SU-DHL-6 (cell line): ENCODE measurements at regions not wholly inside any gene's neighbourhood (a gene's known extent, or its start where the extent isn't known, plus 50 kb on each side); places are given as distances from the start of the nearest gene placed in this dataset.

Experiments
- H2AFZ ChIP-seq: fragments of 200-600 bp; sonication (generic); 2 replicates; pipeline ENCODE4 v1.6.1; 2014; ENCODE audit warnings: low read depth, mild to moderate bottlenecking, moderate library complexity, mixed read lengths, antibody characterized with exemption, low read length; ENCODE audit not compliant: severe bottlenecking
- H3F3A ChIP-seq: fragments of 200-600 bp; shearing (Covaris generic); 2 replicates; pipeline ENCODE4 v1.6.0; 2016; ENCODE audit warnings: antibody characterized with exemption, mild to moderate bottlenecking; ENCODE audit not compliant: insufficient read depth
- H3K27ac ChIP-seq: fragments of 200-600 bp; sonication (generic); 2 replicates; pipeline ENCODE4 v1.5.1; 2016; ENCODE audit warnings: low read depth, mild to moderate bottlenecking, low read length, moderate library complexity, mixed read lengths
- H3K27me3 ChIP-seq: fragments of 200-600 bp; sonication (generic), shearing (Covaris generic); 2 replicates; pipeline ENCODE4 v1.6.0; 2014; ENCODE audit warnings: mild to moderate bottlenecking, low read length
- H3K36me3 ChIP-seq: fragments of 200-600 bp; sonication (generic); 2 replicates; pipeline ENCODE4 v1.6.1; 2014; ENCODE audit warnings: mild to moderate bottlenecking, low read length, mixed read lengths
- H3K4me2 ChIP-seq: fragments of 300-600, 200-600 bp; shearing (Covaris generic), sonication (generic); 2 replicates; pipeline ENCODE4 v1.6.0; 2014; ENCODE audit warnings: low read length, low read depth, mild to moderate bottlenecking; ENCODE audit not compliant: poor library complexity, severe bottlenecking
- H3K4me3 ChIP-seq: fragments of 200-600 bp; sonication (generic); 2 replicates; pipeline ENCODE4 v1.5.1; 2014; ENCODE audit warnings: antibody characterized with exemption, low read length, mild to moderate bottlenecking, mixed read lengths; ENCODE audit not compliant: insufficient read depth, poor library complexity, severe bottlenecking
- H3K79me2 ChIP-seq: fragments of 200-600 bp; sonication (generic); 2 replicates; pipeline ENCODE4 v1.6.1; 2014; ENCODE audit warnings: mild to moderate bottlenecking, low read length, moderate library complexity; ENCODE audit not compliant: insufficient read depth
- H3K9ac ChIP-seq: fragments of 200-600 bp; sonication (generic); 2 replicates; pipeline ENCODE4 v1.7.0; 2014; ENCODE audit warnings: mild to moderate bottlenecking, low read length
- H3K9me2 ChIP-seq: fragments of 200-600 bp; sonication (generic); replicated peaks from 2 replicates; pipeline ENCODE4 v1.6.1; 2014; ENCODE audit warnings: low read length; ENCODE audit not compliant: insufficient read depth
- H3K9me3 ChIP-seq: fragments of 200-600 bp; sonication (generic); 2 replicates; pipeline ENCODE4 v1.6.1; 2014; ENCODE audit warnings: low read length, mixed read lengths; ENCODE audit not compliant: insufficient read depth
- H4K20me1 ChIP-seq: fragments of 200-600 bp; sonication (generic); 2 replicates; pipeline ENCODE4 v1.6.1; 2014; ENCODE audit warnings: low read depth, mild to moderate bottlenecking, antibody characterized with exemption, low read length, moderate library complexity, mixed read lengths
- EZH2phosphoT487 ChIP-seq: fragments of 200-600 bp; sonication (generic), shearing (Covaris generic); conservative IDR thresholded peaks from 2 replicates; pipeline ENCODE4 v1.6.1; 2018; ENCODE audit warnings: mild to moderate bottlenecking, antibody characterized with exemption, low read length, moderate library complexity, mixed read lengths
- TF ChIP-seq, protein P1 (sequence below): fragments of 200-600 bp; sonication (generic); IDR thresholded peaks from one replicate; pipeline ENCODE4 v1.5.1; 2017; ENCODE audit warnings: antibody characterized with exemption, mild to moderate bottlenecking, low read length, moderate library complexity; ENCODE audit not compliant: insufficient read depth, poor library complexity, severe bottlenecking

DNA sequence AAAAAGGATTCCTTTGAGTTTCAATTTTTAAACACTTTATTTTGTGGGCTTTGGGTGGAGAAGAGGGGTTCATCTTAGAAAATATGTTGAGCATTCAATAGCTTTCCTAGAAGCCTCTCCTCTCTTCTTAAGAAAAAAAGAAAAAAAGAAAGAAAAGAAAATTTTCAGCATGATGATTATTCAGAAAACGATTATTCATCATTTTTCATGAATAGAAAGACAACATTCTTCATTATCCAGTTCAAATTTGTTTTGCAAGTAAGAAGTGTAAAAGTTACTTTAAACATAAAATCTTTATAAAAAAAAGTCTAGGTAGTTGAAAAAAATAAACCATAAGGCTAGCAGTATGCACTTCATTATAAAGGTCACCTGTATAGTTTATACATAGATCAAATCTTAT is 636.5 kb downstream of the IRX1 start:
- no peaks in the 10 kb centered on the region for H3K9me2 ChIP-seq
- no peak overlapping the region for H3K4me3 ChIP-seq
- no peaks in the 10 kb centered on the region for H3F3A ChIP-seq
- H3K9ac ChIP-seq, result no peak overlapping the region
- H3K9me3 ChIP-seq, result peaks cover 7% of the 10 kb centered on the region; the same call in 1 of the 2 replicates
- no peaks in the 10 kb centered on the region for H3K79me2 ChIP-seq
- H3K27ac ChIP-seq, result no peak overlapping the region
- no peaks in the 10 kb centered on the region for H3K27me3 ChIP-seq
- H3K4me2 ChIP-seq, result no peak overlapping the region
- TF ChIP-seq EZH2phosphoT487, result no peak
- TF ChIP-seq, protein P1, sequence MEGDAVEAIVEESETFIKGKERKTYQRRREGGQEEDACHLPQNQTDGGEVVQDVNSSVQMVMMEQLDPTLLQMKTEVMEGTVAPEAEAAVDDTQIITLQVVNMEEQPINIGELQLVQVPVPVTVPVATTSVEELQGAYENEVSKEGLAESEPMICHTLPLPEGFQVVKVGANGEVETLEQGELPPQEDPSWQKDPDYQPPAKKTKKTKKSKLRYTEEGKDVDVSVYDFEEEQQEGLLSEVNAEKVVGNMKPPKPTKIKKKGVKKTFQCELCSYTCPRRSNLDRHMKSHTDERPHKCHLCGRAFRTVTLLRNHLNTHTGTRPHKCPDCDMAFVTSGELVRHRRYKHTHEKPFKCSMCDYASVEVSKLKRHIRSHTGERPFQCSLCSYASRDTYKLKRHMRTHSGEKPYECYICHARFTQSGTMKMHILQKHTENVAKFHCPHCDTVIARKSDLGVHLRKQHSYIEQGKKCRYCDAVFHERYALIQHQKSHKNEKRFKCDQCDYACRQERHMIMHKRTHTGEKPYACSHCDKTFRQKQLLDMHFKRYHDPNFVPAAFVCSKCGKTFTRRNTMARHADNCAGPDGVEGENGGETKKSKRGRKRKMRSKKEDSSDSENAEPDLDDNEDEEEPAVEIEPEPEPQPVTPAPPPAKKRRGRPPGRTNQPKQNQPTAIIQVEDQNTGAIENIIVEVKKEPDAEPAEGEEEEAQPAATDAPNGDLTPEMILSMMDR, result no peak
- H2AFZ ChIP-seq, result no peak overlapping the region
- no peaks in the 10 kb centered on the region for H4K20me1 ChIP-seq
- no peaks in the 10 kb centered on the region for H3K36me3 ChIP-seq

DNA sequence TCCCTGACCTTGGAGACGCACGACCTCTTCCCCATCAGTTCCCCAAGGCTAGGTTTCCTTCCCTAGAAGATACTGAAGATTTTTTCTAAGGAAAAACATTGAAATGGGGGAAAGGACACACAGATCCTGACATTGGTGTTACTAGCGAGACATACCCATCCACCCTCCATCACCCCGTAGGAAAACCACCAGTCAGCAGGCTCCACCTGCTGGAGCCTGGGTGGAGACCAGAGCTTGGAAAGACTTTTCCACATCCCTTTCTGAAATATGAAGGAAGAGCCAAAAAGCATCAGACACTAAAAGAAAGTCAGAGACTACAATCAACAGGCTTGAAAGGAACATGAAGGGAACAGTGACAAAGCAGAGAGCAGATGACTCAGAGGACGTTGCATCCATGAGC is 638.0 kb downstream of the IRX1 start:
- Histone ChIP-seq H3K27me3 (no peaks in the 10 kb centered on the region), H3F3A (no peaks in the 10 kb centered on the region), H3K9ac (no peak overlapping the region), H3K4me2 (no peak overlapping the region), H3K36me3 (no peaks in the 10 kb centered on the region), H3K9me2 (no peaks in the 10 kb centered on the region), H3K9me3 (peaks cover 7% of the 10 kb centered on the region; the same call in 1 of the 2 replicates), H4K20me1 (no peaks in the 10 kb centered on the region), H2AFZ (no peak overlapping the region), H3K27ac (no peak overlapping the region), H3K79me2 (no peaks in the 10 kb centered on the region), H3K4me3 (no peak overlapping the region)
- TF ChIP-seq EZH2phosphoT487, result no peak
- TF ChIP-seq, protein P1, result no peak

- no peak overlapping the region for H3K4me2 ChIP-seq
- no peaks in the 10 kb centered on the region for H4K20me1 ChIP-seq
- H3K9ac ChIP-seq, result no peak overlapping the region
- H3K4me3 ChIP-seq, result no peak overlapping the region
- H3F3A ChIP-seq, result no peaks in the 10 kb centered on the region
- no peaks in the 10 kb centered on the region for H3K79me2 ChIP-seq
- TF ChIP-seq EZH2phosphoT487, result no peak
- TF ChIP-seq, protein P1, result no peak
- H3K9me2 ChIP-seq, result no peaks in the 10 kb centered on the region
- no peaks in the 10 kb centered on the region for H3K36me3 ChIP-seq
- H2AFZ ChIP-seq, result no peak overlapping the region
- H3K27me3 ChIP-seq, result no peaks in the 10 kb centered on the region
- no peak overlapping the region for H3K27ac ChIP-seq
- H3K9me3 ChIP-seq, result no peaks in the 10 kb centered on the region
These were observed 648.0 kb downstream of the IRX1 start for GRCh38 chr5:4243479-4244264.
